Renal cortical epithelial cell (primary cell): ENCODE measurements at regions not wholly inside any gene's neighbourhood (a gene's known extent, or its start where the extent isn't known, plus 50 kb on each side); places are given as distances from the start of the nearest gene placed in this dataset.

ENCODE experiments used
- DNase-seq: peaks from one replicate; pipeline ENCODE4 v3.0.0-alpha.2; 2011; ENCODE audit warnings: low read depth

DNA sequence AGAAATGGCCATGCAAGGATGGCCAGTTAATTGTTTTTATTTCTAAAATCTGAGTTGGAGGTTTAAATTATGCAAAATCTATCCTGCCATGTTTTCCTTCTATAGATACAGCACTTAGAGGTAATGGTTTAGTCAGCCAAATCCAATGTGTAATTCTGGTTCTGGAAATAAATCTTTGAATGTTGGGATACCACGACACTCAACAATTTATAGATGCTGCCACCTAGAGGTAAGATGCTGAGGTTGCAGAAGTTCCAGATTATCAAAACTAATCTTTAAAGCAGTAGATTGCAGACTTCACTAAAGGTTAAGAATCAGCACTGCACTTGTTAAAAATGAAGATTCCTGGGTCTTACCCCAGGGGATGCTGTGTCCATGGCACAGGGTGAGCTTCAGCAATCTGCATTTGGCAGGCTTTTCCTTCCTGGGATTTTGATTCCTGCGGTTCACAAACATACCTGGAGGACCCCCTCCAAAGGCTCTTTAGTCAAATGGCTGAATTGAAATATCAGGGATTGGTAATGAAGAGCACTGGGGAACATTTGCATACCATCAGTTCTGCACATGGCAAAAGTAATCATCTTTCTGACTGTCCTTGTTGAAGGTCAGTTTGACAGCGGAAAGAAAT, 53.4 kb upstream of the ANO4 start:
- peak; percentile 41 for DNase-seq

DNA sequence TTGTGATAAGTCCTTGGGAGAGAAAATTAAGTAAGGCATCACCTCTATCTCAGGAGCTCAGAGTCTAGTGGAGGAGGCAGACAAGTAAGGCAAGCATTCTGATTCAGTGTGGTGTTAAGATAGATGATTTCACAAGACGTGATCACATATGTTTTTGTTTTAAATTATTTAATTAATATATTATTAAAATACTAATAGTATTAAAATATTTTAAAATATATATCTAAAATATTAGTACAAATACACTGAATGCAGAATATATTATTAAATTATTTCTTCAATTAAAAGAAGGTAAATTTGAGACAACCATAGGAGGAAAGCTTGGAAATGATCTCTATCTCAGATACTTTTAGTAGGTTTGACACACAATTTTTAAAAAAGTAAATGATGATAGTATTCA, 51.5 kb upstream of the ANO4 start:
- DNase-seq, result no peak
